ENCODE measurements at regions not wholly inside any gene's neighbourhood (a gene's known extent, or its start where the extent isn't known, plus 50 kb on each side); places are given as distances from the start of the nearest gene placed in this dataset.

- Mint-ChIP-seq H3K4me1 (no peaks in the 10 kb centered on the region), H3K9me3 (peaks cover 0 to 7% (median 3%) of the 10 kb centered on the region in 7 donors), H3K27me3 (ENCODE audit: low read depth in 3 of 3) (peaks cover 63 to 77% (median 64%) of the 10 kb centered on the region in 3 donors), H3K27ac (no peak overlapping the region), H3K36me3 (no peaks in the 10 kb centered on the region), H3K4me3 (peak overlapping the region in 1 of 2 donors; percentile 33)
- no peak overlapping the region for H3K4me2 ChIP-seq (replicated peaks; ENCODE audit: extremely low read depth, low read length, poor library complexity, severe bottlenecking)
- DNase-seq, result no peak
- H3K27ac ChIP-seq (ENCODE audit: low read depth in 1 of 2, low read length in 2 of 2), result no peak overlapping the region
- TF ChIP-seq CTCF (IDR thresholded peaks at IDR 0.05), result no peak
- H3K27me3 ChIP-seq (ENCODE audit: control insufficient read depth in 2 of 2, insufficient read depth in 2 of 2, low read length in 2 of 2), result peaks cover 20 to 54% of the 10 kb centered on the region in 2 donors
- no peak overlapping the region for H3K9ac ChIP-seq (ENCODE audit: insufficient read depth, low read length, poor library complexity, severe bottlenecking)
- no peaks in the 10 kb centered on the region for H4K20me1 ChIP-seq (ENCODE audit: insufficient read depth, low read length)
- H3K36me3 ChIP-seq (replicated peaks in 1 of 2; ENCODE audit: control insufficient read depth in 1 of 2, insufficient read depth in 2 of 2, low read length in 2 of 2), result no peaks in the 10 kb centered on the region
- H3K4me3 ChIP-seq (replicated peaks in 1 of 3; ENCODE audit: low read depth in 2 of 3, low read length in 3 of 3), result no peak overlapping the region
- intact Hi-C loops (cut with micrococcal nuclease), result no loop called here
- no peak overlapping the region for H2AFZ ChIP-seq (ENCODE audit: insufficient read depth, low read depth, low read length, poor library complexity, severe bottlenecking)
- no peaks in the 10 kb centered on the region for H3K4me1 ChIP-seq (ENCODE audit: control insufficient read depth in 1 of 2, insufficient read depth in 2 of 2, low read length in 2 of 2)
- no peaks in the 10 kb centered on the region for H3K79me2 ChIP-seq (ENCODE audit: insufficient read depth, low read length)
- WGBS (ENCODE audit: insufficient coverage), result 38% methylated on average over 15 of the region's 21 CpGs
- no peaks in the 10 kb centered on the region for H3K9me3 ChIP-seq (replicated peaks in 1 of 2; ENCODE audit: control insufficient read depth in 1 of 2, insufficient read depth in 1 of 2, low read length in 2 of 2)
Measured at GRCh38 chr6:166005401-166005943, 162.2 kb downstream of the TBXT start.

- H3K27me3 Mint-ChIP-seq (ENCODE audit: low read depth in 3 of 3), result peaks cover 59 to 71% (median 59%) of the 10 kb centered on the region in 3 donors
- no peak for DNase-seq
- H3K27ac ChIP-seq (ENCODE audit: low read depth in 1 of 2, low read length in 2 of 2), result no peak overlapping the region
- H3K4me3 Mint-ChIP-seq, result peak overlapping the region in 1 of 2 donors; percentile 33
- H3K4me1 ChIP-seq (ENCODE audit: control insufficient read depth in 1 of 2, insufficient read depth in 2 of 2, low read length in 2 of 2), result no peaks in the 10 kb centered on the region
- H3K79me2 ChIP-seq (ENCODE audit: insufficient read depth, low read length), result no peaks in the 10 kb centered on the region
- H3K27ac Mint-ChIP-seq, result no peak overlapping the region
- no peaks in the 10 kb centered on the region for H3K9me3 ChIP-seq (replicated peaks in 1 of 2; ENCODE audit: control insufficient read depth in 1 of 2, insufficient read depth in 1 of 2, low read length in 2 of 2)
- H2AFZ ChIP-seq (ENCODE audit: insufficient read depth, low read depth, low read length, poor library complexity, severe bottlenecking), result no peak overlapping the region
- 86% methylated on average over 12 of the region's 12 CpGs for WGBS (ENCODE audit: insufficient coverage)
- H3K4me3 ChIP-seq (replicated peaks in 1 of 3; ENCODE audit: low read depth in 2 of 3, low read length in 3 of 3), result no peak overlapping the region
- no peaks in the 10 kb centered on the region for H3K36me3 Mint-ChIP-seq
- no peak for TF ChIP-seq CTCF (IDR thresholded peaks at IDR 0.05)
- intact Hi-C loops (cut with micrococcal nuclease), result no loop called here
- no peak overlapping the region for H3K9ac ChIP-seq (ENCODE audit: insufficient read depth, low read length, poor library complexity, severe bottlenecking)
- no peak overlapping the region for H3K4me2 ChIP-seq (replicated peaks; ENCODE audit: extremely low read depth, low read length, poor library complexity, severe bottlenecking)
- no peaks in the 10 kb centered on the region for H4K20me1 ChIP-seq (ENCODE audit: insufficient read depth, low read length)
- H3K36me3 ChIP-seq (replicated peaks in 1 of 2; ENCODE audit: control insufficient read depth in 1 of 2, insufficient read depth in 2 of 2, low read length in 2 of 2), result no peaks in the 10 kb centered on the region
- peaks cover 0 to 7% (median 3%) of the 10 kb centered on the region in 7 donors for H3K9me3 Mint-ChIP-seq
- H3K4me1 Mint-ChIP-seq, result no peaks in the 10 kb centered on the region
- H3K27me3 ChIP-seq (ENCODE audit: control insufficient read depth in 2 of 2, insufficient read depth in 2 of 2, low read length in 2 of 2), result peaks cover 20 to 52% of the 10 kb centered on the region in 2 donors
Measured at GRCh38 chr6:166004876-166005275, 162.8 kb downstream of the TBXT start.
